ENCODE measurements at regions not wholly inside any gene's neighbourhood (a gene's known extent, or its start where the extent isn't known, plus 50 kb on each side); places are given as distances from the start of the nearest gene placed in this dataset.
"Not testable (repeated sequence)": the region's sequence is repeated elsewhere in the genome, so short reads cannot be mapped to it uniquely, and the experiment has no call there.

GRCh38 chr13:22903301-22903700 lies 277.5 kb upstream of the SGCG start:
- ChIA-PET CTCF (no interaction called here), RAD21 (ENCODE audit: low non-redundant PET in 1 of 2, low total read pairs in 2 of 2, uncharacterized antibody in 2 of 2, unreplicated experiment in 2 of 2) (no interaction called here), POLR2A (no interaction called here)
- H3K4me1 ChIP-seq (ENCODE audit: control insufficient read depth in 1 of 2, insufficient read depth in 2 of 2, low read length in 2 of 2): no peaks in the 10 kb centered on the region
- intact Hi-C loops (cut with micrococcal nuclease): no loop called here
- no peaks in the 10 kb centered on the region for H4K20me1 ChIP-seq (ENCODE audit: insufficient read depth)
- no peak for ATAC-seq
- no peaks in the 10 kb centered on the region for H3K27me3 ChIP-seq (ENCODE audit: insufficient read depth, low read length)
- no peaks in the 10 kb centered on the region for H3K9me2 ChIP-seq (ENCODE audit: insufficient read depth)
- H3K4me3 ChIP-seq (replicated peaks in 1 of 2; ENCODE audit: low read depth in 1 of 2, low read length in 2 of 2): no peak overlapping the region
- H2AFZ ChIP-seq (ENCODE audit: low read depth, low read length, poor library complexity, severe bottlenecking): no peak overlapping the region
- H3K36me3 ChIP-seq (ENCODE audit: control insufficient read depth in 1 of 2, insufficient read depth in 2 of 2, low read length in 2 of 2): no peaks in the 10 kb centered on the region
- TF ChIP-seq ELF1 (IDR thresholded peaks at IDR 0.05; ENCODE audit: borderline replicate concordance, low read depth) (no peak), CEBPB (IDR thresholded peaks at IDR 0.05; ENCODE audit: low read depth) (no peak)
- BruUV-seq (replicated peaks): no TSS peak
- DNase-seq (ENCODE audit: low read depth, low spot score): no peak
- no peaks in the 10 kb centered on the region for H3K79me2 ChIP-seq (ENCODE audit: insufficient read depth, low read length)
- H3K4me2 ChIP-seq (ENCODE audit: low read length): no peak overlapping the region
- H3K9ac ChIP-seq (ENCODE audit: low read length): no peak overlapping the region
- H3K27ac ChIP-seq (ENCODE audit: low read depth, low read length): no peak overlapping the region
- no peaks in the 10 kb centered on the region for H3K9me3 ChIP-seq (ENCODE audit: control insufficient read depth in 1 of 2, insufficient read depth in 1 of 2, low read depth in 1 of 2, low read length in 2 of 2)

GRCh38 chr13:22903925-22904324 lies 276.9 kb upstream of the SGCG start:
- Histone ChIP-seq H3K4me3 (replicated peaks in 1 of 2; ENCODE audit: low read depth in 1 of 2, low read length in 2 of 2) (no peak overlapping the region), H3K9me3 (ENCODE audit: control insufficient read depth in 1 of 2, insufficient read depth in 1 of 2, low read depth in 1 of 2, low read length in 2 of 2) (no peaks in the 10 kb centered on the region), H3K9ac (ENCODE audit: low read length) (no peak overlapping the region), H3K4me1 (ENCODE audit: control insufficient read depth in 1 of 2, insufficient read depth in 2 of 2, low read length in 2 of 2) (no peaks in the 10 kb centered on the region), H2AFZ (ENCODE audit: low read depth, low read length, poor library complexity, severe bottlenecking) (no peak overlapping the region), H3K4me2 (ENCODE audit: low read length) (no peak overlapping the region), H3K27me3 (ENCODE audit: insufficient read depth, low read length) (no peaks in the 10 kb centered on the region), H3K36me3 (ENCODE audit: control insufficient read depth in 1 of 2, insufficient read depth in 2 of 2, low read length in 2 of 2) (no peaks in the 10 kb centered on the region), H4K20me1 (ENCODE audit: insufficient read depth) (no peaks in the 10 kb centered on the region), H3K79me2 (ENCODE audit: insufficient read depth, low read length) (no peaks in the 10 kb centered on the region), H3K27ac (ENCODE audit: low read depth, low read length) (no peak overlapping the region), H3K9me2 (ENCODE audit: insufficient read depth) (no peaks in the 10 kb centered on the region)
- intact Hi-C loops (cut with micrococcal nuclease): no loop called here
- TF ChIP-seq ZFX (IDR thresholded peaks at IDR 0.05): no peak
- TF ChIP-seq ELF1 (IDR thresholded peaks at IDR 0.05; ENCODE audit: borderline replicate concordance, low read depth): no peak
- ChIA-PET CTCF (no interaction called here), POLR2A (no interaction called here), RAD21 (ENCODE audit: low non-redundant PET in 1 of 2, low total read pairs in 2 of 2, uncharacterized antibody in 2 of 2, unreplicated experiment in 2 of 2) (no interaction called here)
- DNase-seq (ENCODE audit: low read depth, low spot score) (no peak), ATAC-seq (no peak)
- no TSS peak for BruUV-seq (replicated peaks)

- no peaks in the 10 kb centered on the region for H3K9me2 ChIP-seq (ENCODE audit: insufficient read depth)
- ChIA-PET CTCF (no interaction called here), POLR2A (no interaction called here), RAD21 (ENCODE audit: low non-redundant PET in 1 of 2, low total read pairs in 2 of 2, uncharacterized antibody in 2 of 2, unreplicated experiment in 2 of 2) (no interaction called here)
- H3K27ac ChIP-seq (ENCODE audit: low read depth, low read length): peak overlapping the region; percentile 5; the same call in 1 of the 2 replicates
- H2AFZ ChIP-seq (ENCODE audit: low read depth, low read length, poor library complexity, severe bottlenecking): no peak overlapping the region
- TSS peak; percentile 60 for BruUV-seq (replicated peaks)
- peak overlapping the region; percentile 48 for H3K9ac ChIP-seq (ENCODE audit: low read length)
- H3K9me3 ChIP-seq (ENCODE audit: control insufficient read depth in 1 of 2, insufficient read depth in 1 of 2, low read depth in 1 of 2, low read length in 2 of 2): no peaks in the 10 kb centered on the region
- H4K20me1 ChIP-seq (ENCODE audit: insufficient read depth): no peaks in the 10 kb centered on the region
- H3K4me1 ChIP-seq (ENCODE audit: control insufficient read depth in 1 of 2, insufficient read depth in 2 of 2, low read length in 2 of 2): no peaks in the 10 kb centered on the region
- no peaks in the 10 kb centered on the region for H3K36me3 ChIP-seq (ENCODE audit: control insufficient read depth in 1 of 2, insufficient read depth in 2 of 2, low read length in 2 of 2)
- peak overlapping the region; percentile 49 to 57 for H3K4me3 ChIP-seq (replicated peaks in 1 of 2; ENCODE audit: low read depth in 1 of 2, low read length in 2 of 2)
- DNase-seq (ENCODE audit: low read depth, low spot score): peak; percentile 22
- no peaks in the 10 kb centered on the region for H3K79me2 ChIP-seq (ENCODE audit: insufficient read depth, low read length)
- peak; percentile 88 for ATAC-seq
- intact Hi-C loops (cut with micrococcal nuclease): no loop called here
- no peaks in the 10 kb centered on the region for H3K27me3 ChIP-seq (ENCODE audit: insufficient read depth, low read length)
- peak overlapping the region; percentile 71 for H3K4me2 ChIP-seq (ENCODE audit: low read length)
- TF ChIP-seq CEBPB (IDR thresholded peaks at IDR 0.05; ENCODE audit: low read depth) (no peak), MAX (IDR thresholded peaks at IDR 0.05) (0 out of 2 replicates have a peak, but pooled peaks have one; percentile 25), YY1 (IDR thresholded peaks at IDR 0.05; ENCODE audit: extremely low read depth, insufficient replicate concordance, low read depth, low read length) (no peak), TCF7L2 (IDR thresholded peaks at IDR 0.05; ENCODE audit: borderline replicate concordance, extremely low read depth, insufficient read depth, insufficient read length) (peak; percentile 80)
These were observed 265.2 kb upstream of the SGCG start for GRCh38 chr13:22915442-22916082.

DNA sequence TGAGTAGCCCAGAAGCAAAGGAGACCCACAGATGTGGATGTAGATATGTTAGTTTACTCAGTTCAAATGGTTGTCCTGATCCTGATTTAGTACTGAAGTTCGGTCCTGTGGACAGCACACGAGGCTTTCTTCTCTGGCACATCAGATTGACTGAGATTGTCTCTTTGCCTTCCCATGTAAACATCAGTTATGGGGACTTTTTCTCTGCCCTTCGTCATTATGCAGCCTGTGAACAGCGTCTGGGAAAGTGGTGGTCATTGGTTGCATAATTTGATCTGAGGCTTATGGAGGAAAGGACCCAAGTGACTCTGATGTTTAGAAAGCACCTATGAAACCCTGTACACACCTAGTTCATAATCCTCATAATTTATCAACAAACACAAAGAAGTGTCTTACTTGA lies 264.5 kb upstream of the SGCG start:
- Histone ChIP-seq H3K4me3 (replicated peaks in 1 of 2; ENCODE audit: low read depth in 1 of 2, low read length in 2 of 2) (peak overlapping the region; percentile 49 to 57), H3K4me2 (ENCODE audit: low read length) (peak overlapping the region; percentile 71), H3K9ac (ENCODE audit: low read length) (peak overlapping the region; percentile 48)
- H3K9me3 ChIP-seq (ENCODE audit: control insufficient read depth in 1 of 2, insufficient read depth in 1 of 2, low read depth in 1 of 2, low read length in 2 of 2); H3K9me2 ChIP-seq (ENCODE audit: insufficient read depth); CTCF ChIA-PET; H3K27ac ChIP-seq (ENCODE audit: low read depth, low read length); intact Hi-C loops (cut with micrococcal nuclease); ATAC-seq; H4K20me1 ChIP-seq (ENCODE audit: insufficient read depth); RAD21 ChIA-PET (ENCODE audit: low non-redundant PET in 1 of 2, low total read pairs in 2 of 2, uncharacterized antibody in 2 of 2, unreplicated experiment in 2 of 2); DNase-seq (ENCODE audit: low read depth, low spot score); H3K4me1 ChIP-seq (ENCODE audit: control insufficient read depth in 1 of 2, insufficient read depth in 2 of 2, low read length in 2 of 2); BruUV-seq (replicated peaks); H3K27me3 ChIP-seq (ENCODE audit: insufficient read depth, low read length); H2AFZ ChIP-seq (ENCODE audit: low read depth, low read length, poor library complexity, severe bottlenecking); POLR2A ChIA-PET; H3K79me2 ChIP-seq (ENCODE audit: insufficient read depth, low read length); H3K36me3 ChIP-seq (ENCODE audit: control insufficient read depth in 1 of 2, insufficient read depth in 2 of 2, low read length in 2 of 2): not testable (repeated sequence)

Data from HCT116 (cell line).